Skeletal muscle tissue (tissue), 3 donors: ENCODE measurements at regions not wholly inside any gene's neighbourhood (a gene's known extent, or its start where the extent isn't known, plus 50 kb on each side); places are given as distances from the start of the nearest gene placed in this dataset.
"Not testable (repeated sequence)": the region's sequence is repeated elsewhere in the genome, so short reads cannot be mapped to it uniquely, and the experiment has no call there.

Experiments
- H3K27ac ChIP-seq: one replicate; pipeline ENCODE4 v1.7.0; 2013; ENCODE audit warnings: mild to moderate bottlenecking, low read depth, low read length, inconsistent platforms
- H3K27me3 ChIP-seq, 3 donors: one replicate each; pipeline ENCODE4 v1.7.0; 2013; ENCODE audit warnings: low read length in 3 of 3; ENCODE audit not compliant: control insufficient read depth in 3 of 3, insufficient read depth in 3 of 3
- H3K36me3 ChIP-seq, 3 donors: one replicate each; pipeline ENCODE4 v1.7.0; 2013; ENCODE audit warnings: low read length in 3 of 3; ENCODE audit not compliant: control insufficient read depth in 3 of 3, insufficient read depth in 3 of 3
- H3K4me1 ChIP-seq, 3 donors: one replicate each; pipeline ENCODE4 v1.7.0; 2013; ENCODE audit warnings: low read length in 3 of 3, mild to moderate bottlenecking in 3 of 3; ENCODE audit not compliant: control insufficient read depth in 3 of 3, insufficient read depth in 3 of 3
- H3K4me3 ChIP-seq, 3 donors: one replicate each; pipeline ENCODE4 v1.7.0; 2013; ENCODE audit warnings: low read length in 3 of 3
- H3K9ac ChIP-seq, 3 donors: one replicate each; pipeline ENCODE4 v1.7.0; 2013; ENCODE audit warnings: low read length in 3 of 3, mild to moderate bottlenecking in 3 of 3, moderate library complexity in 2 of 3, low read depth in 1 of 3
- H3K9me3 ChIP-seq, 3 donors: one replicate each; pipeline ENCODE4 v1.7.0; 2013; ENCODE audit warnings: low read length in 3 of 3; ENCODE audit not compliant: control insufficient read depth in 3 of 3
- donor health status: Osteomylitis.

- H3K27ac ChIP-seq: peak overlapping the region; percentile 45
- H3K36me3 ChIP-seq: no peaks in the 10 kb centered on the region
- no peaks in the 10 kb centered on the region for H3K27me3 ChIP-seq
Observed at GRCh38 chr20:5696011-5696559, 54.1 kb upstream of the SHLD1 start.

GRCh38 chr20:5691918-5692618, 58.1 kb upstream of the SHLD1 start:
- H3K4me1 ChIP-seq: peaks cover 5 to 12% (median 8%) of the 10 kb centered on the region in 3 donors
- H3K9me3 ChIP-seq: no peaks in the 10 kb centered on the region
- H3K4me3 ChIP-seq: no peak overlapping the region
- H3K27me3 ChIP-seq: no peaks in the 10 kb centered on the region
- no peak overlapping the region for H3K27ac ChIP-seq
- H3K36me3 ChIP-seq: no peaks in the 10 kb centered on the region
- no peak overlapping the region for H3K9ac ChIP-seq

More at GRCh38 chr20:5696011-5696559, 54.1 kb upstream of the SHLD1 start:
- no peaks in the 10 kb centered on the region for H3K9me3 ChIP-seq
- H3K4me1 ChIP-seq: peaks cover 4 to 10% (median 5%) of the 10 kb centered on the region in 3 donors
- H3K9ac ChIP-seq: no peak overlapping the region
- peak overlapping the region in 2 of 3 donors; percentile 21 to 31 for H3K4me3 ChIP-seq

- Histone ChIP-seq H3K4me1 (peaks cover 0 to 5% (median 2%) of the 10 kb centered on the region in 3 donors), H3K4me3 (no peak overlapping the region), H3K36me3 (no peaks in the 10 kb centered on the region), H3K27me3 (no peaks in the 10 kb centered on the region), H3K9ac (no peak overlapping the region), H3K27ac (peak overlapping the region; percentile 12), H3K9me3 (no peaks in the 10 kb centered on the region)
Observed at GRCh38 chr20:5689463-5689862, 60.7 kb upstream of the SHLD1 start.

GRCh38 chr20:5688431-5688972, 61.7 kb upstream of the SHLD1 start:
- Histone ChIP-seq H3K9ac (no peak overlapping the region), H3K36me3 (no peaks in the 10 kb centered on the region), H3K9me3 (no peaks in the 10 kb centered on the region), H3K4me1 (peaks cover 0 to 5% (median 2%) of the 10 kb centered on the region in 3 donors), H3K4me3 (no peak overlapping the region), H3K27me3 (no peaks in the 10 kb centered on the region), H3K27ac (peak overlapping the region; percentile 34)

GRCh38 chr20:5687884-5688283, 62.3 kb upstream of the SHLD1 start:
- H3K9me3 ChIP-seq: no peaks in the 10 kb centered on the region
- H3K27me3 ChIP-seq: no peaks in the 10 kb centered on the region
- H3K27ac ChIP-seq: peak overlapping the region; percentile 34
- H3K9ac ChIP-seq: no peak overlapping the region
- H3K4me1 ChIP-seq: peaks cover 0 to 5% (median 2%) of the 10 kb centered on the region in 3 donors
- no peaks in the 10 kb centered on the region for H3K36me3 ChIP-seq
- H3K4me3 ChIP-seq: no peak overlapping the region

GRCh38 chr20:5686384-5687105, 63.7 kb upstream of the SHLD1 start:
- Histone ChIP-seq H3K36me3 (no peaks in the 10 kb centered on the region), H3K27me3 (no peaks in the 10 kb centered on the region), H3K9me3 (no peaks in the 10 kb centered on the region), H3K9ac (no peak overlapping the region), H3K4me3 (no peak overlapping the region), H3K27ac (no peak overlapping the region), H3K4me1 (peaks cover 0 to 5% (median 2%) of the 10 kb centered on the region in 3 donors)

- not testable (repeated sequence) for H3K4me1 ChIP-seq, H3K9ac ChIP-seq, H3K36me3 ChIP-seq, H3K27me3 ChIP-seq, H3K4me3 ChIP-seq, H3K9me3 ChIP-seq, H3K27ac ChIP-seq
Observed at GRCh38 chr20:5682556-5682955, 67.6 kb upstream of the SHLD1 start.

- Histone ChIP-seq H3K27ac (no peak overlapping the region), H3K27me3 (no peaks in the 10 kb centered on the region), H3K4me1 (no peaks in the 10 kb centered on the region), H3K36me3 (no peaks in the 10 kb centered on the region), H3K9ac (no peak overlapping the region), H3K9me3 (no peaks in the 10 kb centered on the region), H3K4me3 (no peak overlapping the region)
Observed at GRCh38 chr20:5680192-5680591, 69.4 kb upstream of the GPCPD1 start.

GRCh38 chr20:5678777-5679176, 68.0 kb upstream of the GPCPD1 start:
- H3K36me3 ChIP-seq: no peaks in the 10 kb centered on the region
- no peak overlapping the region for H3K9ac ChIP-seq
- H3K4me1 ChIP-seq: no peaks in the 10 kb centered on the region
- H3K9me3 ChIP-seq: no peaks in the 10 kb centered on the region
- no peak overlapping the region for H3K27ac ChIP-seq
- no peak overlapping the region for H3K4me3 ChIP-seq
- no peaks in the 10 kb centered on the region for H3K27me3 ChIP-seq

- H3K4me3 ChIP-seq: not testable (repeated sequence)
Observed at GRCh38 chr20:5677944-5678343, 67.1 kb upstream of the GPCPD1 start.

More at GRCh38 chr20:5677944-5678343, 67.1 kb upstream of the GPCPD1 start:
- not testable (repeated sequence) for H3K27ac ChIP-seq, H3K36me3 ChIP-seq, H3K9ac ChIP-seq, H3K4me1 ChIP-seq, H3K27me3 ChIP-seq, H3K9me3 ChIP-seq
